ENCODE measurements at regions not wholly inside any gene's neighbourhood (a gene's known extent, or its start where the extent isn't known, plus 50 kb on each side); places are given as distances from the start of the nearest gene placed in this dataset.
"Not testable (repeated sequence)": the region's sequence is repeated elsewhere in the genome, so short reads cannot be mapped to it uniquely, and the experiment has no call there.

DNA sequence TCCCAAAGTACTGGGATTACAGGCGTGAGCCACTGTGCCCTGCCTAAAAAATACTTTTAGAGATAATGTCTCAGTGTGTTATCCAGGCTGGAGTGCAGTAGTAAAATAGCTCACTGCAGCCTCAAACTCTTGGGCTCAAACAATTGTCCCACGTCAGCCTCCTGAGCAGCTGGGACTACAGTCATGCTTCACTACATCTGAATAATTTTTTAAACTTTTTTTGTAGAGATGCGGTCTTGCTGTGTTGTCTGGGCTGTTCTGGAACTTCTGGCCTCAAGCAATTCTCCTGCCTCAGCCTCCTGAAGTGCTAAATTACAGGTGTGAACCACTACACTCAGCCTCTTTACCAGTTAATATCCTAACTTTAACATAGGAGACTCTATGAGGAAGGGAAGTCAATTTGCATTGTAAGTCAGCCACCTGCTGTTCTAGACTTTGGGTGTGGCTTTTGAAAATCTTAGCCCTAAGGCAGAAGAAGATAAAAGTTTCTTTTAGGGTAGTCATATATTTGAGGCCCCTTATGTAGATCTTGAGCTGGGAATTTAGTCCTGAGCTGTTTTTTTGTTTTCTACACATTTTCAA, 78.2 kb upstream of the RASGRP1 start:
- intact Hi-C loops (cut with DNase I), result no loop called here
- DNase-seq (ENCODE audit: low spot score), result no peak

DNA sequence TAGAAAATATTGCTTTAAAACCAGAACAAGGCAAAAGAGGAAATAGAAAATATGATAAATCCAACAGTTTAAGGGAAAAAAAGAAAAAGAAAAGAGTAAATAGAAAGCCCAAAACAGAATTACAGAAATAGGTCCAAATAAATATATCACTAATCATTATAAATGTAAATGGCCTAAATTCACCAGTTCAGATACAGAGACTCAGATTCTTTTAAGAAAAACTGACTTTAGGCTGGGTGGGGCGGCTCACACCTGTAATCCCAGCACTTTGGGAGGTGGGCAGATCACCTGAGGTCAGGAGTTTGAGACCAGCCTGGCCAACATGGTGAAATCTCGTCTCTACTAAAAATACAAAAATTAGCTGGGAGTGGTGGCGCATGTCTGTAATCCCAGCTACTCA, 79.7 kb upstream of the RASGRP1 start:
- intact Hi-C loops (cut with DNase I), result not testable (repeated sequence)

DNA sequence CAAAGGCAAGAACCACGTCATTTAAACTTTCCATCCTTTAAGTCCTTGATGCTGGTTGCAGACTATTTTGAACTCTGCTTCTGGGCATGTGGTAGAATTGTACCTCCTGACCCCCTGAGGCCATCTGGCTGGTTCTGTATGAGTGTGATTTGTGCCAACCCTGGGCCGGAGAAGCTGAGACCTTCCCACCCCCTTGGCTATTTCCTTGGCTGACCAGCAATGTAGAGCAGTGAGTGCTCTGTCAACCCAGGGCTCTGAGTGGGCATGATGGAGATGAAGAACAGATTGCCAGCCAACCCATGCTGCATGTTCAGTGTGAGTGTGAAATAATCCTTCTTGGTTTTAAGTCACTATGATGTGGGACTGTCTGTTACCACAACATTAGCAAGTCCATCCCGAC, 82.1 kb upstream of the RASGRP1 start:
- no peak for DNase-seq (ENCODE audit: low spot score)
- intact Hi-C loops (cut with DNase I), result no loop called here

More for the DNA sequence above, 79.7 kb upstream of the RASGRP1 start:
- DNase-seq (ENCODE audit: low spot score), result not testable (repeated sequence)

DNA sequence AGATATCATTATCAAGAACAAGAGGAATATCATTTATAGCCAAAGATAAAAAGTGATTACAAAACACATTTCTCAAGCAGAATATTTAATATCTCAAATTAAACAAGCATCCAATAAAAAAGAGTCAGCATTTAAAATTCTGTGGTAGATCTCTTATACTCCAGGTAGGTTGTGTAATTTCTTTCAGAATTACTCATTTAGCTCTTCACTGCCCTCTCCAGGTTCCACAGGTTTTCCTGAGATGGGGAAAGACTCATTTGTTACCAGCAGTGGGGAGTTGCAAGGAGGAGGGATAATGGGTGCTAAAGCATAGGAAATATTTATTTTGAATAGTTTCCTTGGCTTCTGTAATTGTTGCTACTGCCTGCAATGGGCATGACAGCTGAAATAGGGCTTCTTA, 83.1 kb upstream of the RASGRP1 start:
- no peak for DNase-seq (ENCODE audit: low spot score)
- intact Hi-C loops (cut with DNase I), result no loop called here

DNA sequence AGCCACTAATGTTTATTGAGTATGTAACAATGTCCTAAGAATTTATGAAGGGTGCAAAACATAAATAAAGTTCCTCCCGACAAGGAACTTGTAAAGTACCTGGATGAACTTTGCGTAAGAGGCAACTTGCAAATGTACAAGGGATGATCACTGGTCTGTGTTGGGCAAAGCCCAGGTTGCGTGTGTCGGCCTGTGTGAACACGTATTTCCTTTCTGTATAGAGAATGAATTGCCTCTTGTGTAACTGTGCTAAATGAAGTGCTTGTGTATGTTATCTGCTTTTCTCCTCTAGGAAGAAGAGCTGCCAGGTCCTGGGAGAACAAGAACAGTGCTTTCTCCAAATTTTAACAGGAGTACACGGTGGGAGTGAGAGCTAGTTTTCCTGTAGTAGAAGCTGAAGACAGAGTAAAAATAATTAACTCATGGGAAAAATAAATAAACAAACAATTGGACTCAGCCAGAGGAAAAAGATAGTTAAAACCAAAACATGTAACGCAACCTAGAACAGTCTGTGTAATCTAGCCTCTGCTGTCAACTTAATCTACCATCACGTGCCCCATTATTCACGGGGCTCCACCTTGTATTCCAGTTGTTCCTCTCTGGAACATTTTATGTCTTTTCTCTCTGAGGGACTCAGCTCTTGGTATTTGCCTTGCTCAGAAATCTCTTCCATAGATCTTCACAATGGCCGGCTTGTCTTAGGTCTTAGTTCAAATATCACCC, 83.7 kb upstream of the RASGRP1 start:
- intact Hi-C loops (cut with DNase I), result no loop called here
- DNase-seq (ENCODE audit: low spot score), result no peak

DNA sequence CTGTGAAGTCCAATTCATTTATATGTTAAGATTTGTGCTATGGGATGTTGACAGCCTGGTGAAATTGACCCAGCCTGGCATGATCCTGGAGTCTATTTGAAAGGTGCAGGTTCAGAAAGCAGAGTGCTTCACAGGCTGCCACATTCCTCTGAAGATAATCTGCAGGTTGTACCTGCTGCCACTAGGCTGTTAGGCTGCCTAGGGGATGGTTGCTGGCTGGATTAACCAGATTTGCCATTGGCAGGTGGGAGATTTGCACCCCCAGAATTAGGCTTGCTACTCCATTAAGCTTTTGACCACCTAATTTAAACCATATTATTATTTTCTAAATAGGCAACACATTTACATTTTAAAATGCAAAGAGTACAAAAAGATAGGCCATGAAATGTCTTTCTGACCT, 85.8 kb upstream of the RASGRP1 start:
- no peak for DNase-seq (ENCODE audit: low spot score)
- intact Hi-C loops (cut with DNase I), result no loop called here

DNA sequence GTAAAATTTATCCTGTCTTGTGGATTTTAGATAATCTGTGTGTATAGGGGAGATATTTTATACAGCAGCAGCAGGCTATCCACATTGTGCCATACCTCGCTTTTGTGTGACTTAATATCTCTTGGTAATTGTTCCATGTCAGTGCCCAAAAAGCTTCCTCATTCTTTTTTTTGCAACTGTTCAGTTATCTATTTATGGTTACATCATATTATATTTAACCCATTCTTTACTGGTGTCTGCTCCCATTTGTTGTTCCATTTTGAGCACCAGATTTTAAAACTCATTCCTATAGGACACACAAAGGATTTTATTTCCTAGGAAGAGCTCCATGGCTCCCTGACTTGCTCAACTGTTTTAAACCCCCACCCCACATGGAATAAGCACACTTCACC, 86.3 kb upstream of the RASGRP1 start:
- intact Hi-C loops (cut with DNase I), result no loop called here
- no peak for DNase-seq (ENCODE audit: low spot score)

DNA sequence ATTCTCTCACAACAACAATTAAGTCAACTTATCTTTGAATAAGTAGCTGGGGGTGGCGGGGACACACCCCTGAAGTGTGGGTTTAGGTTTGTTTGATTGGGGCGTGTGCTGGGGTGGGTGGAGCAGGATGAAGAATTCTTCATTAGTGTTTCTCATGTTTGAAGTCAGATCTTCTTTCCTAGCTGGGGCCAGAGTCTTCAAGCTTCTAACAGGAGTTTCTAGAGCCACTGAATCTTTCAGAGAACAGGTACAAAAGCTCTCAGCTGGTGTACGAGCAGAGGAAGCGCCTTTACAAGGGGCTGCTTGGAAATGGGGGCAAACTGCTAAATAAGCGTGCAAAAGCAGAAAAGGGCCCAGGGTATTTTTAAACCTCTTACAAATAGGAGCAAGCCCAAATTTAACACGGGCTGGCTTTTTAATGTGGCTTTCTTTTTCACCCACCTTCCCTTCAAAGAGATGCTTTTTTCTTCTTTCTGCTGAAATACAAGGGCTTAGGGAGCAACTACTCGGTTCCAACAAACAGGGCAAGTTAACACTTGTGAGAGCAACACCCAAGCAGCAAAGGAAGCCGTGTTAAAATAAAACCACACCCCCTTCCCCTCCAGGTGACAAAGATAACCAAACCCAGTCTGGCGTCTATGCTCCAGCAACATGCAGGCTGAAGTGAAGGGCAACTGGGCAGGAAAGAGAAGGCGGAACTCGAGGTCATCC, 86.9 kb upstream of the RASGRP1 start:
- DNase-seq (ENCODE audit: low spot score), result no peak
- intact Hi-C loops (cut with DNase I), result no loop called here

DNA sequence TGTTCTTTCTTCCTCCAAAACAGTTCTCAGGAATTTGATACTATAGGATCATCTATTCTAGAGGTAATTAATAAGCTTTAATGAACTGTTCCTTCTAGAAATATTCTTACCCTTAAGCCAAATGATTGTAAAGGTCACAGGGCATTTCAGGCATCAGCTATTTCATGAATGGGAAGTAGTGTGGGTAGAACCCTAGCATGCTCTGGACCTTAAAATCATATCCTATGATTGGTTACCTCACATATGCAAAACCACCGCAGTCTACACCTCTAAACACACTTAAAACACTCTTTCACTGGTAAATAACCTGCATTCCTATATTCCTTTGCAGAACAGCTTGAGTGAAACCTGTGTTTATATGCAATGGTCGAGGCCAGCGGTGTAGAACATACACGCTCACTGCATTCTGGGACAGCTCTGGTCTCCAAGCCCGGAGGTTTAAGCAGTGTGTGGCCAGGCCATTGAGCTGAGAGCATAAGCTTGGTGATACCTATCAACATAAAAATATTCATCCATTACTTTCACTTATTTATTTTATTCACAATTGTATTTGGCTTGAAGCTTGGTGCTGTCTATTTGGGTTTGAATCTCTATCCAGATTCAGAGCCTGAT, 87.7 kb upstream of the RASGRP1 start:
- intact Hi-C loops (cut with DNase I), result no loop called here

DNA sequence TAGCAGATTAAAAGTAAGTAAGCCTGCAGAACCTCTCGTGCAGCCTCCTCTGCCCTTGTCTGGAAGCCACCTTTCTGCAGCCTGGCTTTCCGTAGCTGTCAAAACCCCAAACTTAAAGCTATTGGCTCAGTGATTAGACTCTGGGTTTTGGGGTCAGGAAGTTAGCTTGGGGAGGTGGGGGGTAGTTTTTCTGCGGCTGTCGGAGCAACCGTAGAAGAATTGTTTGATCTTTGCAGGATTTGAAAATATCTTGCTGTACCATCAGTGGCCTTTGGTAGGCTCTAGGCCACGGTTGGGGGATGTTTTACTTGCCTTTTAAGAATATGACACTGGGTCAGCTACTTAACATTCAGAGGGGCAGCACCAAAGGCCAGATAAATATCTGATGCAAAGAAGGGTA, 88.4 kb upstream of the RASGRP1 start:
- intact Hi-C loops (cut with DNase I), result no loop called here
- DNase-seq (ENCODE audit: low spot score), result no peak

More for the DNA sequence above, 87.7 kb upstream of the RASGRP1 start:
- no peak for DNase-seq (ENCODE audit: low spot score)

DNA sequence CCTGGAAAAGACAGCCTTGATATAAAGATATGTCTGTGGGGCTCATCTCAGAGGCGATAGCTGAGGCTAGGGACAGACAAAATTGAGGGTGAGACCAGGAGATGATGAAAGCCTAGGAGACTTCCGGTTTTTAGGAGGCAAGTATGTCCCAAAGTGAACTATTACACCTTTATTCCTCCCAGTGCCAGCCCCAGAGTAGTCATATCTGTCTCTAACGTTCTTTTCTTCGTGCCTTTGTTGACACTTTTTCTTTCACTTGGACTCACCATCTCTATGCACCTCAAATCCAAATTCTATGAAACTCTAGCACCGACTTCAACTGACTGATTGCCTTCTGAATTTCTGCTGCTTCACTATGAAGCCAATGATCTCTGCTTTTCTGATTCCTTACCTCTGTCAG, 93.8 kb upstream of the RASGRP1 start:
- intact Hi-C loops (cut with DNase I), result no loop called here
- no peak for DNase-seq (ENCODE audit: low spot score)

DNA sequence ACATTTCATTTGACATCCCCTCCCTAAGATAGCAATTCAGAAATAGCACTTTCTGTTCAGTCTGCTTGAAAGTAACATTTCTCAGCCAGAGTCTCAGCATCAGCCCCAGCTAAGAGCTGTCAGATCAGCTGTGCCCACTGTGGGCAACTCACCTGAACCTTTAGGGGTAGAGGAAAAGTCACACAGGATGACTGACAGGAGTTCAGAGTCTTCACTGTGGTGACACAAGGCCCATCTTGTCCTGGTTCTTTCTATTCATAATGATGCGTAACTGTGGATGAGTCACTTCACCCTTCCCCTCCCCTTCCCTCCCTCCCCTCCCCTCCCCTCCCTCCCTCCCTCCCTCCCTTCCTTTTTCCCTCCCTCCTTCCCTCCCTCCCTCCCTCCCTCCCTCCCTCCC, 96.1 kb upstream of the RASGRP1 start:
- intact Hi-C loops (cut with DNase I), result no loop called here

DNA sequence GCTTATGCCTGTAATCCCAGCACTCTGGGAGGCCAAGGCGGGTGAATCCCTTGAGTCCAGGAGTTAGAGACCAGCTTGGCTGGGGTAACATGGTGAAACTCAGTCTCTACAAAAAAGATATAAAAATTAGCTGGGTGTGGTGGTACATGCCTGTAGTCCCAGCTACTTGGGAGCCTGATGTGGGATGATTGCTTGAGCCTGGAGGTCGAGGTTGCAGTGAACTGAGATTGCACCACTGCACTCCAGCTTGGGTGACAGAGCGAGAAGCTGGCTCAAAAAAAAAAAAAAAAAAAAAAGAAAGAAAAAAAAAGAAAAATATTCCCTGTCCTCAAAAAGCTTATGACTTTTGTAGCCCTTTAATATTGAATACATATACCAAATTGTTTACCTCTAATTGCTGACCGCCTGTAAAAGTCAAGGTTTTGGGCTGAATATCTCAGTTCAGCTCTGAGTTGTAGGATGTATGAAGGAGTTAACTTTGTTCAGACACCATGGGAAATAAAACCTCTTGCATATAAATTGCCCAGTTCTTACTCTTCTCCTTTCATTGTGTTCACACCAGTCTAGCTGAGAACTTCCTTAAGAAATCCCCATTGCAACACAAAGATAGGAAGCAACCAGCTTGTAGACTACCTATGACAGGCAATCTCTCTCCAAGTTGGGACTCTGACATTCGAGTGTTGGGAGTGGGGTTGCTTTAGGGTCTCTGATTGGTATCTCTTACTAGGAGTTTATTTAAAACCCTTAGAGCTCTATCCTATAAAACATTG, 97.6 kb upstream of the RASGRP1 start:
- intact Hi-C loops (cut with DNase I), result no loop called here
- no peak for DNase-seq (ENCODE audit: low spot score)

More for the DNA sequence above, 96.1 kb upstream of the RASGRP1 start:
- no peak for DNase-seq (ENCODE audit: low spot score)

DNA sequence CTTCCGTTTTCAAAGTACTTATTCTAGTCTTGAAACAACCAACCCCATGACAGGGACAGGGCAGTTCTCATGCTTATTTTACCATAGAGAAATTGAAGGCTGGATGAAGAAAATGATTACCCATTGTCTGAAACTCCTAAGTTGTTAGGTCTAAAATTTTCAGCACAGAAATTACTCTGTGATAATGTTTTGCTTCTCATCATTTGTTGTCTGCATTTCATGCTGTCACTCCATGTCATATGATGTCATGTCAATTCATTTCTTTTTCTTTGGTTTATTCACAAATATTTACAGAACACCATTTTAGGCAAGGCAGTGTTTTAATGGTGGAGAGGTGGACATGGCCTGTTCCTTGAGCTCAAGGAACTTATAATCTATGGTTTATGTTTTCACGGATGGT, 98.2 kb upstream of the RASGRP1 start:
- no peak for DNase-seq (ENCODE audit: low spot score)
- intact Hi-C loops (cut with DNase I), result no loop called here

DNA sequence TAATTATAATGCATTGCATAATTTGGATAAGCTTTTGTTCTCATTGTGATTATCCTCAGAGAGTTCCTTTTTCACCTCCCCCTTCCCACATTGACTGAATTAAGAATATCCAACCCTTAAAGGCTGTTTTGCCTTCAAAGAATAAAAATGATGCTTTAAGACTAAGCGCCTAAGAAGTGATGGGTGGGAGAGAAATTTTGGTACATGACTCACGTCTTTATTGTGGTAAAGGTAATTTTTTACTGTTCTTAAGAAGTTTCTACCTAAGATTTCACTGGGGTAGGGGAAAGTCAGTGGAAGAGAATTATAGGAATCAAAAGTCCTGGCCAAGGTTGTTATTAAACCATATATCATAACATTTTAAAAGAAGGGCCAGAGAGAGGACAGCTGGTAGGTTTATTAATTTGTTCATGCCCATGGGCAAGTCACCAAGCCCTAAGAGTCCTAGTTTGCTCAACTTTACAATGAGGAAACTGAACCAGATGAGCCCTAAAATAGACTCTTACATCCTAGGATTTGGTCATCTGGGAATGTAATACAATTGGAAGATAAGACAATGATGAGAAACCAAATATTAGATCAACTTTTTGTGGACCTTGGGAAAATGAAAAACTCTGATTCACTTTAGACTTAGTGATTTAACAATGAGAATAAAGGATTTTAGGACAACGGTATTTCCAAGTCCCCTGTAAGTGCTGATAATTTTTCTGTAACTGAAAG, 101.1 kb upstream of the RASGRP1 start:
- intact Hi-C loops (cut with DNase I), result no loop called here
- DNase-seq (ENCODE audit: low spot score), result no peak

DNA sequence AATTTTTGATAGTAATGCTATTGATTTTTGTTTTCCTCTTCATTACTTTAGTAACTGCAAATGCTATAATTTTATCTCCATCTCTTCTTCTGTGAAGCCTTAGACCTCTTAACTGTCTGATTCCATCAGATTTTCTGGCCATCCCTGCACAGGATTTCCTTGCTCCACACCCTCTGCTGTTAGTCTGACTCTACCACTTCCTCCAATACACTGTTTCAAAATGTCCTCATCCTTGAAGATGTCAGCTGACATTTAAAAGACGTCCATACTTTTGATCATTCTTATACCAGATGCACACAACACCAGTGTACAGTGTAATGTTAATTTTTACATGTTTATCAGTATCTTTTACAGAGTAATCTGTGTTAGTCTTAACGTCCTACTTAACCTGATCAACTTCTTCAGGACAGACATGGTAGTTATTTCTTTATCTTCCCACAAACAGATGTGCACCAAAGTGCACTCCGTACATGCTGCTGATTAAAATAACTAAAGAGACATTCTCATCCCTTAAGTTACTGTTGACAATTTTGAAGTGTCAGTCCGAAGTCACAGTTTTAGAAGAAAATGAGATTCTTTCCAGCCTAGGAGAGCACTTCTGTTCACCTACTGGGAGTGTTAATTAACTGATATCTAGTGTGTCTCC, 102.4 kb upstream of the RASGRP1 start:
- no peak for DNase-seq (ENCODE audit: low spot score)
- intact Hi-C loops (cut with DNase I), result no loop called here

DNA sequence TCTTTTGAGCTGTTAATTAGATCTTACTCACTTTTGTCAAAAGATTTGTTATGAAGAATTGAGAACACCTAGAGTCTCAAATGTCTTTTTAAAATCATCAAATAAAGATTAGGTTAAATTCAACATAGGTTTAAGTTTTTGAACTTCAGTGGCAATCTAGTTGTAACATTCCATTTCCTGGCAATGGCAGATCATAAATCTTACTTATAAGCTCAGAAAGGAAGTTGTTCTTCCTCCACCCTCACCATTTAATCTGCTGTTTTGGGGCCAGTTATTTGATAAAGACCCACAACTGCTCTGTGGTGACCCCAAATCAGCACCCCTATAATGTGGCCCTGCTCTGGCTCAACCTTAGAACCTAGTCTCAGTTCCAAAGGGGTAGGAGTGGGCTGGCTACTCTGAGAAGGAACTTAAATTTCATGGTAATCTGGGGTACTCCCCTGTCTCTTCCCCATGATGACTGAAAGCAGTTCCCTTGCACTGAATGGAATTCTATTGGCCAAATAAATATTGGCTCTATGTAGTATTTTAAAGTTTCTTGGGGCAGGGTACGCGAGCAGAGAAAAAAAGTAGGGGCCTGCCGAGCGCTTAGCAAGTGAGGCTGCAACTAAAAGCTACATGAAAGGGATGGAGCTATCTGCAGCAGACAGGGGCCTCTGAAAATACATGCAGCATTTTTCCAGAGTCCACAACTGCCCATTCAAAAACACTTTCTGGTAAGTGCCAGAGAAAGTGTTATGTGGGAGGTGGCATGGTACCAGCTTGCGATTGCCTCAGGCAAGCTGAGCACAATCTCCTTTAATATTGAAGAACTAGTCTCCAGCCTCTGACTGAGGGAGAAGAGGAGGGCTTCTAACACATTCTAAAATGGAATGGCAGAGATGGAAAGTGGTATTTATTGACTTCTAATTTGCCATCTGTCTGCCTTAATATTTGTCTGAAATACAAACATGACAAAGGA, 103.6 kb upstream of the RASGRP1 start:
- DNase-seq (ENCODE audit: low spot score), result no peak
- intact Hi-C loops (cut with DNase I), result no loop called here
